ENCODE measurements at regions not wholly inside any gene's neighbourhood (a gene's known extent, or its start where the extent isn't known, plus 50 kb on each side); places are given as distances from the start of the nearest gene placed in this dataset.

GRCh38 chr4:26263165-26263564 is 57.6 kb upstream of the RBPJ start:
- TF ChIP-seq CTCF (IDR thresholded peaks at IDR 0.05; ENCODE audit: borderline replicate concordance, extremely low read depth, low read length, poor library complexity, severe bottlenecking) (no peak), EZH2 (IDR thresholded peaks at IDR 0.05; ENCODE audit: borderline replicate concordance, low read depth, low read length, severe bottlenecking) (no peak)
